ENCODE measurements at regions not wholly inside any gene's neighbourhood (a gene's known extent, or its start where the extent isn't known, plus 50 kb on each side); places are given as distances from the start of the nearest gene placed in this dataset.
"Not testable (repeated sequence)": the region's sequence is repeated elsewhere in the genome, so short reads cannot be mapped to it uniquely, and the experiment has no call there.

DNA sequence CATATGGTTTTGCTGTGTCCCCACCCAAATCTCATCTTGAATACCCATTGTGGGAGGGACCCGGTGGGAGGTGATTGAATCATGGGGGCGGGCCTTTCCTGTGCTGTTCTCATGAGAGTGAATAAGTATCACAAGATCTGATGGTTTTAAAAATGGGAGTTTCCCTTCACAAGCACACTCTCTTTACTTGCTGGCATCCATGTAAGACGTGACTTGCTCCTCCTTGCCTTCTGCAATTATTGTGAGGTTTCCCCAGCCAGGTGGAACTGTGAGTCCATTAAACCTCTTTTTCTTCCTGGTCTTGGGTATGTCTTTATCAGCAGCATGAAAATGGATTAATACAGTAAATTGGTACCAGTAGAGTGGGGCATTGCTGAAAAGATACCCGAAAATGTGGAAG is 627.8 kb downstream of the RFPL4B start:
- not testable (repeated sequence) for TF ChIP-seq POLR2AphosphoS5 (IDR thresholded peaks at IDR 0.05)
- TF ChIP-seq, protein P1, sequence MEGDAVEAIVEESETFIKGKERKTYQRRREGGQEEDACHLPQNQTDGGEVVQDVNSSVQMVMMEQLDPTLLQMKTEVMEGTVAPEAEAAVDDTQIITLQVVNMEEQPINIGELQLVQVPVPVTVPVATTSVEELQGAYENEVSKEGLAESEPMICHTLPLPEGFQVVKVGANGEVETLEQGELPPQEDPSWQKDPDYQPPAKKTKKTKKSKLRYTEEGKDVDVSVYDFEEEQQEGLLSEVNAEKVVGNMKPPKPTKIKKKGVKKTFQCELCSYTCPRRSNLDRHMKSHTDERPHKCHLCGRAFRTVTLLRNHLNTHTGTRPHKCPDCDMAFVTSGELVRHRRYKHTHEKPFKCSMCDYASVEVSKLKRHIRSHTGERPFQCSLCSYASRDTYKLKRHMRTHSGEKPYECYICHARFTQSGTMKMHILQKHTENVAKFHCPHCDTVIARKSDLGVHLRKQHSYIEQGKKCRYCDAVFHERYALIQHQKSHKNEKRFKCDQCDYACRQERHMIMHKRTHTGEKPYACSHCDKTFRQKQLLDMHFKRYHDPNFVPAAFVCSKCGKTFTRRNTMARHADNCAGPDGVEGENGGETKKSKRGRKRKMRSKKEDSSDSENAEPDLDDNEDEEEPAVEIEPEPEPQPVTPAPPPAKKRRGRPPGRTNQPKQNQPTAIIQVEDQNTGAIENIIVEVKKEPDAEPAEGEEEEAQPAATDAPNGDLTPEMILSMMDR (IDR thresholded peaks at IDR 0.05) = not testable (repeated sequence)
